M059J (cell line): ENCODE measurements at regions not wholly inside any gene's neighbourhood (a gene's known extent, or its start where the extent isn't known, plus 50 kb on each side); places are given as distances from the start of the nearest gene placed in this dataset.

Experiments
- DNase-seq: peaks from one replicate; pipeline ENCODE4 v3.0.0-alpha.2; 2012; ENCODE audit warnings: low read depth

GRCh38 chr2:8469709-8470493, 212.0 kb upstream of the ID2 start:
- DNase-seq = peak; percentile 17

- DNase-seq = no peak
Measured at GRCh38 chr2:8472545-8473323, 209.1 kb upstream of the ID2 start.

GRCh38 chr2:8475349-8476031, 206.4 kb upstream of the ID2 start:
- DNase-seq = no peak

DNA sequence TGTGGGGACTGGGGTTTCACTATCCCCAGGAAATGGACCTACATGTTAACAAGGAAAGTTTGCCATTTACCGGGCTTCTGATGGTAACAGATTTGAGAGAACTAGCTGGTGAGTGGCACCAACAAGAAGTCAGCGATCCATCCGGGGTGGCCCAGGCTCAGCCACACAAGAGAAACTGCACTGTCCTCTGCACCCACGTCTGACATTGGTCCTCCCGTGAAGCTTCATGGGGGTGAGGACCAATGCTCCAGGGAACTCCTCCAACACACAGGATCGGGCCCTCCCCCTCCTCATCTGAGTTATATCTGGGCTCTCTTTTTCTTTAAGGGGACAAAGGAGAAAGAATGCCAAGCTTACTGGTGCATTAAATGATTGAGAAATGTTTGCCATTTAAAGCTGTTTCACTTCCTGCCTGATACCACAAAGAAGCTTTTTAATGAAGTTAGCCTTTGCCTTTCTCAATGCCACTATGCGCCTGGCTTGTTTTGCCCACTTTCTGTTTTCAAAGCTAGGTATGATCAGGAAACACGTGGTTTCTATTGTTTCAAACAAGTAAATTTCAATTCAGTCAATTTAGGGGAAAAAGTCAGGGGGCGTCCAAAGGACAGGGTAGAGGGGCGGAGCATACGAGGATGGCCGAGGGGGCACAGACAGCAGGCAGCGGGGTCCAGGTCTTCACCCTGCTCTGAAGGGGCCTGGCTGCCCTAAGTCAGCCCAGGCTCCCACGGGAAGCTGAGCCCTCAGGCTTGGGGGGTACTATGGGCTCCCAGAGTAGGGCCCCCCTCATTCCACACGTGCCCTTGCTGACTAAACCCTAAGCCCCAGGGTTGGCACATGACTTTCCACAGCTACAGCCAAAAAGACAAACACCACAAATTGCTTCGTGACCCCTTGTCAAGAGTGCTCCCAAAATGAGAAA, 204.0 kb upstream of the ID2 start:
- peak; percentile 16 for DNase-seq

DNA sequence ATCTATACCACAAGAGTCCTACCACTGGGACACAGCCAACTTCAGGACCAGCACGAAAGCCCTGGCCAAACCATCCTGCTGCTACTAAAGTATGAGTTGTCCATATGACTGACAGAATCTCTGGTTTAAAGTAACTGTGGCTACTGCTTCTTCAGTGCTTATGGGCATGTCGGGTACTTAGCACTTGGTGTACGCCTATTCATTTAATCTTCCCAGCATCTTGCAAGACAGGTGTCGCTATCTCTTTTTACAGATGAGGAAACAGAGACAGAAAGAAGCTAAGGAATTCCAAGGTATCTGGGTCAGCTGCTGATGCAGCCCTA, 203.4 kb upstream of the ID2 start:
- DNase-seq = peak; percentile 22

DNA sequence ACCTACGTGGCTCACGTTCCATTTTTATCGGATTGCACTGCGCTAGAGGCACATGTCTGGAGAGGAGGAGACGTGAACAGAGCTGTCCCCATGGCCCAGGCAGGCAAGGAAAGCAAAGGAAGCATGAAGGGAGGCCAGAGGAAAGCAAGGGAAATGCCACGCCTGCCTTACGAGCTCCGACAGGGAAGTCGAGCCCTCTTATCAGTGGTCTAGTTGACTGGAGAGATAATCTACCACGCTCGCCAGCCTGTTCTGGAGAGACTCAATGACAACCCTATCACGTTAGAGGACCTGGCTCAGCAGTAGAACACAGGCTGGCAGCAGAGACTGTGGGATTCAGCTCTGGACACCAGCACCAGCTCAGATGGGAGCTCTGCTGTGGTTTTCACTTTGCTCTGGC, 202.6 kb upstream of the ID2 start:
- DNase-seq = no peak

- DNase-seq = no peak
Measured at GRCh38 chr2:8480915-8481314, 200.9 kb upstream of the ID2 start.

- DNase-seq = peak; percentile 12
Measured at GRCh38 chr2:8481463-8482009, 200.3 kb upstream of the ID2 start.

DNA sequence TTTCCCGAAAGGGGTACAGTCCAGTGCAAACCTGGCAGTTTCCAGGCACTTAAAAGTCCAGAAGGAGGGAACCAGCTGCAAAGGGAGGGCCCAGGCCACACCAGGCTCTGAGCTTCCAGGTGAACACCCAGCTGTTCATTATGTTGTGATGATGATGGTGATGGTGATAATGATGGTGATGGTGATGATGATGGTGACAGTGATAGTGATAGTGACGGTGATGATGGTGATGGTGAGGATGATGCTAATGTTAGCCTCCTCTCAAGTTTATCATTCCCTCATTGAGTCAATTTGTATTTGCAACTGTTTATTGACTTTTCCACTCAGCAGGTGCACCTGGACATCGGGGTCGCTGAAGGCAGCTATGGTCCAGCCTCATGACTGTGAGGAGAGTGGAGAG, 199.4 kb upstream of the ID2 start:
- DNase-seq = no peak

- no peak for DNase-seq
Measured at GRCh38 chr2:8484502-8485283, 197.2 kb upstream of the ID2 start.

DNA sequence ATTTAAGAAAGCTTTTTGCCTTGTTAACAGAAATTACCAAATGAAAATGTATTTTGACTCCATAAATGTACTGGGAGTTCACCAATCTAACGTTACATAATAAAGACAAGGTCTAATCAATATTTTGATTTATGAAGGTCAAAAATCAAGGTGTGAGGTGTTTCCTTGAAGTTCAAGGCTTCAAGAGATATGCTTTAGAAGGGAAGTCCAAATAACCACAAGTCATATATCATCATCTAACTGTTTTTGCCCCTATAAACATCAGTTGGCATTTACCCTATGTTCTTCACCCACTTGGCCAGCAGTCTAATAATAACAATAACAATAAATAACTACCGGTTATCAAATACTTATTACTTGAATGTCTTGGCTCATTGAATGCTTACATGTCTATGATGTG, 196.1 kb upstream of the ID2 start:
- no peak for DNase-seq

GRCh38 chr2:8486141-8486540, 195.7 kb upstream of the ID2 start:
- no peak for DNase-seq

GRCh38 chr2:8487461-8487932, 194.4 kb upstream of the ID2 start:
- no peak for DNase-seq

DNA sequence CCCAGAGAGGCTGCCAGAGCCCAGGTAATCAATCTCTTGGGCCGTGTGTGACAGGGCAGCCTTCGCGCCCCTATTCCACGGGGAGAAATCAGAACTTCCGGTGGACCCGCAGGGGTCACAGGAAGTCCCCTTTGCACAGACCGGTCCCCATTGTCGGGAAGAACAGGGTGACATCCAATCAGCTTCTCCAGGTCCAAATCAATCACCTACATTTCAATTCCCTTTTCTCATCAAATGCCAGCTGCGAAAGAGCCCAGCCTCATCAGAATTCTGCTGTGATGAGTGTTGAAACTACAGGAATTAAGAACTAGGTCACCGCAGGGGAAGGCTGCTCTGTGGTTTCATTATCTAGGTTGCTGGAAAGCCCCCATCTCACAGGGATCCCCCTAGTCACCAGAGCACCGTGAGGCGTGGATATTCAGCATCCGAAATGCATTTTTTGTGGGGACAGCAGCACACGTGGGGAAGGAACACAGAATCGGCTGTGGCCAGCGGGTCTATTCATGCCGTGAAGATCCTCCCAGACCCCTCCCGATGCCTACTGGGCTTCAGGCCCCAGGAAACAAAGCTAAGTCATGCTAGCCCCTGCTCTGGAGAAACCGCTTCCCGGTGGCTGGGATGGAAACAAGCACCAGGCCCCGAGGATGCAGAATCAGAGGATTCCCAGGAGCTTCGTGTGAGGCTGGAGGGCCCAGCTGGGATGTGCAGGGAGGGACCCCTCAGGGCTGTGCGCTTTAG, 193.7 kb upstream of the ID2 start:
- DNase-seq = no peak

- no peak for DNase-seq
Measured at GRCh38 chr2:8489221-8489620, 192.6 kb upstream of the ID2 start.

DNA sequence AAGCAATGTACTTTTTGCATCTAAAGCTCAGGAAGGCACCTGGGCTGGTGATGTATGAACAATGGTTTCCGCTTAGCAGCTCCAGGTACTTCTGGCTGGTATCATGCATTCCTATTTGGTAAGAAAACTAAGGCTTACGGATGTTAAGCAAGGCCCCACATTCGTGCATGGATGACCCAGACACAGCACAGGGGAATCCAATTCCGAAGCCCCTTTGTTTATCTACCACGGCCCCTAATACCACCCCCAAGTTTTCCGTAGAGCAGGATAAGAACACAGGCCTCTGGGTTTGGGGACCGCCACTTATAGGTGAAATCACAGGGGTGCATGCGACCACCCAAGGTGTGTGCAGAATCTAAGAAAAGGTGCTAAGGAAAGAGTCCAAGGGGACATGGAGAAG, 192.1 kb upstream of the ID2 start:
- DNase-seq = no peak

GRCh38 chr2:8490166-8490721, 191.6 kb upstream of the ID2 start:
- DNase-seq = no peak

DNA sequence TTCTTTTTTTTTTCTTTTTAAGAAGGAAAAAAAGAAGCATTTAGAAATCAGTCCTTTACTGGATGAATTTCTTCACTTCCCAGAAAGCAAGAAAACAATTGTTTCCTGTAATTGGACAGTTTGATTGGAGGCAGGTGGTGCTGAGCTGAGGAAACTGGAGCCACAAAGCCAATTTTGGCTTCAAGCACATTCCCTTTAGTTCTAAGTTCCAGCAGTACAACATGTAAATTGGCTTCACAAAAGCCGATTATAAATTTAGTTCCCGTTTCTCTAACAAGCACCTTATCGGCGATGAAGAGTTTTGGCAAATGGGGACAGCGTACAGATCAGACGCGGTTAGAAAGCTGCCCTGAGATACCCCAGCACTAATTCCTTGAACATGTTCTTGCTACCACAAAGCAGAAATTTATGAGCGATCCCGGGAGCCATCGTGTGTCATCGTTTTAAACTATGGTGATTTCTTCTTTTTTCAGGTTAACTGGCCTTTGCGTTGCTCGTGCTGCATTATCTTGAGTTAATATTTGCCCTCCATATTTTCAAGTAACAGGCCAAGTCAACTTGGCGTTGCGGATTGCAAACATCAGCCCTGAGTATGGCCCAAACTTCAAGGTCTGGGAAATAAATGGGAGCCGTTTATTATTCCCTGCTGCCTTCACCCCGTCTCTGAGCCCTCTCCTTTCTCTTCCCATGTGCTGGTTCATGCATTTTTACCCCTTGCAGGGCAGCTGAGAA, 190.4 kb upstream of the ID2 start:
- DNase-seq = no peak

DNA sequence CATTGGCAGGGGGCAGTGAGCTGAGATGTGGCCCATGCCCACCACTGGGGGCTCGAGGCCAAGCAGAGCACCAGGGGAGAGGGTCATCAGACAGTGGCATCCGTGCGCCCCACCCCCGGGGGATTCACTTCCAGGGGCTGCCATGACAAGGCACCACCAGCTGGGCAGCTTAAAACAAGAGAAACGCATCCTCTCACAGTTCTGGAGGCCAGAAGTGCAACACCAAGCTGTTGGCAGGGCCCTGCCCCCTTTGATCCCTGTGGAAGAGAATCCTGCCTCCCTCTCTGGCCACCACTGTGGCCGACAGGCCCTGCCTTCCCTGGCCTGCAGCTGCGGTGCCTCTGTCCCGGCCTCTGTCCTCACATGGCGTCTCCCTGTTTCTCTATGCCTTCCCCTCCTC, 187.7 kb upstream of the ID2 start:
- no peak for DNase-seq
